ENCODE measurements at regions not wholly inside any gene's neighbourhood (a gene's known extent, or its start where the extent isn't known, plus 50 kb on each side); places are given as distances from the start of the nearest gene placed in this dataset.

- no peak for TF ChIP-seq POLR2A (IDR thresholded peaks at IDR 0.05)
- TF ChIP-seq EP300 (IDR thresholded peaks at IDR 0.05; ENCODE audit: low read depth) = no peak
- TF ChIP-seq, protein P1, sequence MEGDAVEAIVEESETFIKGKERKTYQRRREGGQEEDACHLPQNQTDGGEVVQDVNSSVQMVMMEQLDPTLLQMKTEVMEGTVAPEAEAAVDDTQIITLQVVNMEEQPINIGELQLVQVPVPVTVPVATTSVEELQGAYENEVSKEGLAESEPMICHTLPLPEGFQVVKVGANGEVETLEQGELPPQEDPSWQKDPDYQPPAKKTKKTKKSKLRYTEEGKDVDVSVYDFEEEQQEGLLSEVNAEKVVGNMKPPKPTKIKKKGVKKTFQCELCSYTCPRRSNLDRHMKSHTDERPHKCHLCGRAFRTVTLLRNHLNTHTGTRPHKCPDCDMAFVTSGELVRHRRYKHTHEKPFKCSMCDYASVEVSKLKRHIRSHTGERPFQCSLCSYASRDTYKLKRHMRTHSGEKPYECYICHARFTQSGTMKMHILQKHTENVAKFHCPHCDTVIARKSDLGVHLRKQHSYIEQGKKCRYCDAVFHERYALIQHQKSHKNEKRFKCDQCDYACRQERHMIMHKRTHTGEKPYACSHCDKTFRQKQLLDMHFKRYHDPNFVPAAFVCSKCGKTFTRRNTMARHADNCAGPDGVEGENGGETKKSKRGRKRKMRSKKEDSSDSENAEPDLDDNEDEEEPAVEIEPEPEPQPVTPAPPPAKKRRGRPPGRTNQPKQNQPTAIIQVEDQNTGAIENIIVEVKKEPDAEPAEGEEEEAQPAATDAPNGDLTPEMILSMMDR (IDR thresholded peaks at IDR 0.05) = no peak
- no peak for TF ChIP-seq POLR2AphosphoS5 (IDR thresholded peaks at IDR 0.05)
Observed at GRCh38 chr10:125337510-125337909, 177.1 kb upstream of the CTBP2 start.
